GM10266 (cell line): ENCODE measurements at regions not wholly inside any gene's neighbourhood (a gene's known extent, or its start where the extent isn't known, plus 50 kb on each side); places are given as distances from the start of the nearest gene placed in this dataset.

Experiments
- DNase-seq: peaks from one replicate; pipeline ENCODE4 v3.0.0; 2012; ENCODE audit errors: extremely low spot score
- CTCF ChIP-seq: IDR thresholded peaks from 2 replicates; pipeline ENCODE4 v1.5.1; 2012; ENCODE audit warnings: mild to moderate bottlenecking, low read depth; ENCODE audit not compliant: control insufficient read depth, insufficient read depth; ENCODE audit errors: missing control alignments

GRCh38 chr2:118689456-118689855 lies 158.0 kb downstream of the EN1 start:
- no peak for DNase-seq
- no peak for TF ChIP-seq CTCF

- no peak for DNase-seq
- no peak for TF ChIP-seq CTCF
Observed at GRCh38 chr2:118689033-118689432, 158.4 kb downstream of the EN1 start.

GRCh38 chr2:118687698-118688097 lies 159.8 kb downstream of the EN1 start:
- DNase-seq, result no peak
- no peak for TF ChIP-seq CTCF

GRCh38 chr2:118687192-118687591 lies 160.3 kb downstream of the EN1 start:
- no peak for TF ChIP-seq CTCF
- DNase-seq, result no peak

DNA sequence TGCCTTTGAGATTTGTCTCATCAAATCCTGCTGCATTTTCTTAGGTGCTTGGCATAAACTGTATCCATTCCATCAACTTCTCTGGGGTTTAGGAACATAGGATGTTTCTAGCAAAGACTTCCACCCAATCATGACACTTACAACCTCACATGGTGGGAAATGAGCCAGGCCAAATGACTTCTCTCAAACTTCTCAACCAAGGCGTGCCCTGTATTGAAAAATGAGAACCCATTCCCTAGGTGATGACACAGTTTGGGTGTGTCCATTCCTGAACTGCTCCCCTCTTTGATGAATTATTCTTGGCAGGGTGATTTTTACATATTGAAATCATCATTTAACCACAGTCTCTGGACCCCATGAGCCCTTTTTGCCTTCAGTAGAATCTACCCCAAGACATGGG lies 161.1 kb downstream of the EN1 start:
- DNase-seq, result no peak
- TF ChIP-seq CTCF, result no peak

DNA sequence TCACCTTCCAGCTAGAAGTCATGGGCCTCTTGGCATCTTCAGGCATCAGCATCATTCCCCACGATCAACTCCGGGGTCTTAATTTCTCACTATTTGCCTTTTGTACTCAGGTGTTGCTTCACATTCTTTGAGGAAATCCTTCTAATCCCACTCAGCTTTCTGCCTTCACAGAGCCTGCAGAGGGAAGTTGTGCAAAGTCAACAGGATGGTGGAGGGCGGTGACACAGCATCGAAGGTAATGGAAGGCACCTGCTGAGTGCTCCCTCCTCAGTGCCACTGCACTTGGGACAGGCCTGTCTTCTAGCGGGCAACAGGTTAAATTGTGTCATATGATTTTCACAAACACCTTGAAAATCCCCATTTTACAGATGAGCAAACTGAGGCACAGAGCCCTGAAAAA lies 164.0 kb downstream of the EN1 start:
- TF ChIP-seq CTCF, result no peak

GRCh38 chr2:118678985-118679384 lies 168.5 kb downstream of the EN1 start:
- TF ChIP-seq CTCF, result no peak
- DNase-seq, result no peak

More for the DNA sequence above, 164.0 kb downstream of the EN1 start:
- no peak for DNase-seq
